Muscle layer of colon (tissue), 2 donors: ENCODE measurements at regions not wholly inside any gene's neighbourhood (a gene's known extent, or its start where the extent isn't known, plus 50 kb on each side); places are given as distances from the start of the nearest gene placed in this dataset.
"Not testable (repeated sequence)": the region's sequence is repeated elsewhere in the genome, so short reads cannot be mapped to it uniquely, and the experiment has no call there.

Experiments
- H3K27ac ChIP-seq: one replicate; pipeline ENCODE4 v1.7.0; 2013; ENCODE audit warnings: low read depth, mild to moderate bottlenecking, low read length, moderate library complexity
- H3K27me3 ChIP-seq, 2 donors: one replicate each; pipeline ENCODE4 v1.7.0; 2013; ENCODE audit warnings: low read length in 2 of 2, mild to moderate bottlenecking in 2 of 2; ENCODE audit not compliant: insufficient read depth in 2 of 2, control insufficient read depth in 1 of 2
- H3K36me3 ChIP-seq: one replicate; pipeline ENCODE4 v1.7.0; 2013; ENCODE audit warnings: mild to moderate bottlenecking, low read length; ENCODE audit not compliant: insufficient read depth
- H3K4me1 ChIP-seq: one replicate; pipeline ENCODE4 v1.7.0; 2013; ENCODE audit warnings: mild to moderate bottlenecking, low read length; ENCODE audit not compliant: insufficient read depth
- H3K4me3 ChIP-seq, 2 donors: one replicate each; pipeline ENCODE4 v1.7.0; 2013; ENCODE audit warnings: low read length in 2 of 2, low read depth in 1 of 2, mild to moderate bottlenecking in 1 of 2, moderate library complexity in 1 of 2
- H3K9ac ChIP-seq: one replicate; pipeline ENCODE4 v1.7.0; 2013; ENCODE audit warnings: low read length
- H3K9me3 ChIP-seq: one replicate; pipeline ENCODE4 v1.7.0; 2013; ENCODE audit warnings: mild to moderate bottlenecking, low read length
- donor health status: abdominal sarcoma.
- donor health status: Adenocarcinoma of cecum.

DNA sequence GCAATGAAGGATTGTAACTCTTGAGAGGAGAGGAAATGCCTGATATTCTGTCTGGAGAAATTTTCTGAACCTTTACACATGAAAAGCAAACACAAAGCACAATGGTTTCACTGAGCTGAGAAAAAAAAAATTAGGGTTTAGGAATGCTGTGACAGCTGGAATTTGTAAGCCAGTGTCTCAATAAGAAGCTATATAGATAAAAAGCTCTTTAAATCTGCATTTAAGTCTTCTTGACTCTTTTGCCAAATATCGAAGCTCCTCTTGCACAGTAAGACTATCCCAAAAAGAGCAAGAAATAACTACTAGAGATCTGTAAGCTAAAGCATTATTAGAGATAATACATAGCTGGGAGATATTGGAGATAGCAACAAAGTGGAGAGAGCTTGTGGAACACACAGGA, 1334.0 kb upstream of the CITED2 start:
- Histone ChIP-seq H3K36me3 (no peaks in the 10 kb centered on the region), H3K4me1 (no peaks in the 10 kb centered on the region), H3K9ac (no peak overlapping the region), H3K27me3 (no peaks in the 10 kb centered on the region), H3K27ac (no peak overlapping the region), H3K4me3 (no peak overlapping the region), H3K9me3 (no peaks in the 10 kb centered on the region)

DNA sequence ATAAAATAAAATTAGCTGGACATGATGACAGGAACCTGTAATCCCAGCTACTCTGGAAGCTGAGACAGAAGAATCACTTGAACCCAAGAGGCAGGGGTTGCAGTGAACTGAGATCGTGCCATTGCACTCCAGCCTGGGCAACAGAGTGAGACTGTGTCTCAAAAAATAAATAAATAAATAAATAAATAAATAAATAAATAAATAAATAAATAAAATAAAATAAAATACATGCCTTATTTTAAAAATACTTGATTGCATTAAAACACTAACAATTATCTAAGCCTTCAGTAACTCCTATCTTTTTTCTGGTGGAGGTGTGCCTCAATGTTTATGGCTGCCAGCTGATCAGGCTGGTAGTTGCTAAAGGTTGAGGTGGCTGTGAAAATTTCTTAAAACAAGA, 1329.6 kb upstream of the CITED2 start:
- H3K9me3 ChIP-seq, H3K4me3 ChIP-seq, H3K4me1 ChIP-seq, H3K9ac ChIP-seq, H3K27ac ChIP-seq, H3K36me3 ChIP-seq, H3K27me3 ChIP-seq: not testable (repeated sequence)

DNA sequence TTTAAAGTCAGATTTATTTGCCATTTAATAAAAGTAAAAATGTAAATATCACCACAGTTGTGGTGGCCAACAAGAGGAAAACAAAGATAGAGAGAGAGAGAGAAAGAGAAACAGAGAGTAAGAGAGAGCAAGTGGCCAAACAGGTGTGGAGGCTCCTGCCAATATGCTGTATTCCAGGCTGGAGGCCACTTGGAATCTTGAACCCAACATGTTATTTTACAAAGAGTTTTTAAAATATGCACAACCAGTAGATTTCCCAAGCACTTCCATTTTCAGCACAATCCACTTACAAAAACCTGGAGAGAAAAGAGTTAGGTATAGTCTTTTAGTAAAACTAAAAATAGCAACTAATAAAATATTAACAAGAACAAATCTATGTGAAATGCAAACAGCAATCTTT, 1323.1 kb upstream of the CITED2 start:
- Histone ChIP-seq H3K36me3 (no peaks in the 10 kb centered on the region), H3K9ac (no peak overlapping the region), H3K4me3 (no peak overlapping the region)

DNA sequence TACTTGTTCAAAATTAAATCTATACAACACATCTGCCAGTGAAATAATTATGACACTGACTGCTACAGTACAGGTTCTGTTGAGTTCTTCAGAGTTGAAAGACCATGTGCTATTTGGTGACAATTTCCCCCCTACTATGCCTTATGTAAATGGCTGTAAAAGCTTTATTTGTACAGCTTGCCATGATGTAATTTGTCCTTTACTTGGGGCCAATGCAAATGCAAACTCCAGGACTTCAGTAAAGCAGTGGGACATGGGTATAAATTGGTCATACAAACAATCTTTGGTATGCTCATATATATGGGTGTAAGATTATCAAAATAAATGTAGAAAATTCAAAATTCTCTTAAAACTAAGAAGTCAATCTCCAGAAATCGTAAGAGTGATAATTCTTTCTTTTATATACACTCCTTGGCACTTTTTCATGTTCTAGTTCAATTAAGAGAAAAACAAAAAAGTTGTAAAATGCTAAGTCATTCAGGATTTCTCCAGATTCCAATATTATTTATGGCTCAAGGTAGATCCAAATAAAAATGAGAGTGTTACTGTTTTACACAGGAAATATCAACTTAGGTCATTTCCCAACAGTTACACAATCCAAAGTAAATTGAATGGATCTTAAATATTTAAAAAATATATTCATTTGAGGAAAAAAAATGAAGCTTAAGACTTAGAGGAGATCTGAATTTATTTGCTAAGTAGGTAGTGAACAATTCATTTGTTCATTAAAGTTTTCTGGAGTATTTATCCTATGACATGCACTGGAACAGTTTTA, 1310.5 kb upstream of the CITED2 start:
- H3K4me1 ChIP-seq = no peaks in the 10 kb centered on the region
- H3K27ac ChIP-seq = no peak overlapping the region
- H3K36me3 ChIP-seq = no peaks in the 10 kb centered on the region
- H3K9me3 ChIP-seq = no peaks in the 10 kb centered on the region
- no peak overlapping the region for H3K9ac ChIP-seq
- H3K4me3 ChIP-seq = no peak overlapping the region
- no peaks in the 10 kb centered on the region for H3K27me3 ChIP-seq

More for the DNA sequence above, 1323.1 kb upstream of the CITED2 start:
- H3K27ac ChIP-seq = no peak overlapping the region
- peaks cover 4% of the 10 kb centered on the region for H3K4me1 ChIP-seq
- no peaks in the 10 kb centered on the region for H3K9me3 ChIP-seq
- H3K27me3 ChIP-seq = no peaks in the 10 kb centered on the region

DNA sequence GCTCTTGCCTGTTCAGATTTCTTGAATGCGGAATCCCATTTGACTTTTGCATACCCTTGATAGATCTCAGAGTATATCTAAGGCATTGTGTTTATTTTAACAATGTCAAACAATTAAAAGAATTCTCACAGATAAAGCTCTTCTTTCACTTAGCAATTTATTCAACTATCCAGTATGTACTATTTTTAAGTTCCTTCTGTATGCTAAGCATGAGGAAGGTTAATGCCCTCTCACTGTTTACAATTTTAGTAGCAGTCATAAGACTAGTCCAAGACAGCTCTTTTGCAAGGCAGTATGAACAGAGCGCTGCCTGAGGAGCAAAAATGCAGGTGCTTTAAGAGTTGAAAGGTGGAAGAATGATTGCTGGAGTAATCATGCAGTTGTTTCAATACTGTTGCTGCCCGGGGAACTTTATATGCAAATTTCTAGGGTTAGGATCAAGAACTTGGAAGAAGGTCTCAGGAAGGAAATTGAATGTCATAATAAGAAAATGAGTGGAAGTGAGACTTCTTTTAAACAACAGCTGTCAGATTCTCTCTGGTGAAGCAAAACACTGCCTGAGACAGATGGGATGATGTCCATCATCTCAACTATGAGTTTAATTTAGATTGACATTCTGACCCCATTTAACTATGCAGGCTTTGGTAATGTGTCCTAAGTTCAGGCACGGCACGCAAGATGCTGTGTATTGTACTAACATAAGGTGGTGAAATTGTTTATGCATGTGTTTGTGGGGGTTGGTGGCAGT, 1303.5 kb upstream of the CITED2 start:
- H3K4me1 ChIP-seq = peaks cover 9% of the 10 kb centered on the region
- H3K36me3 ChIP-seq = no peaks in the 10 kb centered on the region
- no peaks in the 10 kb centered on the region for H3K27me3 ChIP-seq
- no peak overlapping the region for H3K4me3 ChIP-seq
- H3K9ac ChIP-seq = no peak overlapping the region
- H3K27ac ChIP-seq = no peak overlapping the region
- no peaks in the 10 kb centered on the region for H3K9me3 ChIP-seq

DNA sequence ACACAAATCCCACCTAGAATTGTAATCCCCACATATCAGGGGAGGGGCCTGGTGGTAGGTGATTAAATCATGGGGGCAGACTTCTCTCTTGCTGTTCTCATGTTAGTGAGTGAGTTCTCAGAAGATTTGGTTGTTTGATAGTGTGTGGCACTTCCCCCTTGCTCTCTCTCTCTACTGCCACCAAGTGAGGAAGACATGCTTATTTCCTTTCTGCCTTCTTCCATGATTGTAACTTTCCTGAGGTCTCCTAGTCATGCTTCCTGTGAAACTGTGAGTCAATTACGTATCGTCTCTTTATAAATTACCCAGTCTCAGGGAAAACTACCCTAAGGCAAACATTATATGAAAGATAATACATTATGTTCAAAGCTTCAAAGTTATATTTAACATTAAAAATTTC, 1297.5 kb upstream of the CITED2 start:
- H3K4me3 ChIP-seq = no peak overlapping the region
- no peak overlapping the region for H3K27ac ChIP-seq
- no peaks in the 10 kb centered on the region for H3K9me3 ChIP-seq
- no peaks in the 10 kb centered on the region for H3K36me3 ChIP-seq
- H3K9ac ChIP-seq = no peak overlapping the region
- H3K27me3 ChIP-seq = no peaks in the 10 kb centered on the region
- no peaks in the 10 kb centered on the region for H3K4me1 ChIP-seq

DNA sequence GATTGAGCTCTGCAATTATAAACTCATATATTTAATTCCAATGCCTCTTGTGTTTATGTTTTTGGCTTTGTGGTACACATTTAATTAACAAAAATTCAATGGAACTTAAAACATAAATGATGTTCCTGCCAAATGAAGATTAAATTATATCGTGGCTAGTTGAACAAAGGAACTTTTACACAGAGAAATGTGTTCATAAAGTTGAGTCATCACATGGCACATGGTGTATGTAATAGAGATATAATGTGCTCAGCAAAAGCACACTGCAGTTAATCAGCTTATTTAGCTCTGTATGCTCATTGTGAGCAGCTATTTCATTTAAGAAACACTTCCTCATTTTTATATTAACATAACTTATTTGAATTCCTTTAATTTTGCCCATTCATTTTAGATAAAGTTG, 1295.6 kb upstream of the CITED2 start:
- Histone ChIP-seq H3K27ac (no peak overlapping the region), H3K27me3 (no peaks in the 10 kb centered on the region), H3K9ac (no peak overlapping the region), H3K36me3 (no peaks in the 10 kb centered on the region), H3K4me3 (no peak overlapping the region), H3K9me3 (no peaks in the 10 kb centered on the region), H3K4me1 (no peaks in the 10 kb centered on the region)

DNA sequence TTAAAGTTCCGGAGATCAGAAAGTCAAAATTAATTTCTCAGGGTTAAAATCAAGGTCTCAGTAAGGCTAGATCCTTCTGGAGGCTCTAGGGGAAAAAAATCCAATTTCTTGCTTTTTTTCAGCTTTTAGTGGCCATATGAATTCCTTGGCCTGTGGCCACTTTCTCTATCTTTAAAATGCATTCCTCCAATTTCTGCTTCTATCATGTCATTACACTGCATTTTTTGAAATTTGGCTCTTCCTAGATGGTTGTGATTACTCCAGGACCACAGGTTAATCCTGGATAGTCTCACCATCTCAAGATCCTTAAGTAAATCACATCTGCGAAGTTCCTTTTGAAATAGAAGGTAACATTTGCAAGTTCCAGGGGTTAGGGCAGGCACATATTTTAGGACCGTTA, 1294.9 kb upstream of the CITED2 start:
- Histone ChIP-seq H3K4me3 (no peak overlapping the region), H3K27ac (no peak overlapping the region), H3K9ac (no peak overlapping the region), H3K9me3 (no peaks in the 10 kb centered on the region), H3K27me3 (no peaks in the 10 kb centered on the region), H3K36me3 (no peaks in the 10 kb centered on the region), H3K4me1 (no peaks in the 10 kb centered on the region)

DNA sequence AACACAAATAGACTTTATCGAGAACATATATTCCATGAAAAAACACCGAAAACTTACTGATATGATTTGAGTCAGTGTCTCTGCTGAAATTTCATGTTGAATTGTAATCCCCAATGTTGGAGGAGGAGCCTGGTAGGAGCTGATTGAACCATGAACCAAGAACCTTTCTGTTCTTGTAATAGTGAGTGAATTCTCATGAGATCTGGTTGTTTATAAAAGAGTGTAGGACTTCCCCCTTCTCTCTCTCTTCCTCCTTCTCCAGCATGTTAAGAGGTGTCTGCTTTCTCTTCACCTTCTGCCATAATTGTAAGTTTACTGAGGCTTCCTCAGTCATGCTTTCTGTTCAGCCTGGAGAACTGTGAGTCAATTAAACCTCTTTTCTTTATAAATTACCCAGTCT, 1289.3 kb upstream of the CITED2 start:
- H3K27me3 ChIP-seq = no peaks in the 10 kb centered on the region
- no peak overlapping the region for H3K27ac ChIP-seq
- no peaks in the 10 kb centered on the region for H3K4me1 ChIP-seq
- H3K4me3 ChIP-seq = no peak overlapping the region
- H3K36me3 ChIP-seq = no peaks in the 10 kb centered on the region
- H3K9me3 ChIP-seq = no peaks in the 10 kb centered on the region
- H3K9ac ChIP-seq = no peak overlapping the region

DNA sequence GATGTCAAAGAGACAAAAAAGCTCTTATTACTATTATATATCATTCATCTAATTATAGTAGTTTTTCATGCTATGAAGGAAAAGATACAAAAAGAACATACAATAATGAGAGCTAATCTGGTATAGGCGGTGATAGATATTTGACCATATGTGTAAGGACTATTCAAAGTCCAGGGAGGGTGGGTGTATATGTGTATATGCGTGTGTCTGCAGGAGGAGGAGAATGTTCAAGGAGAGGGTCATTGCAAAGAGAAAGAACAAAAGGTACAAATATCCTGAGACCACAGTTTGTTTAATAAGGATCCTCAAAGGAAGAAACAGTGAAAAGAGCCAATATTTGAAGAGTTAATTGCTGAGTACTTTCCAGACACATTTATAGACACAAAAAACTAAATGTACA, 1288.6 kb upstream of the CITED2 start:
- no peaks in the 10 kb centered on the region for H3K9me3 ChIP-seq
- H3K9ac ChIP-seq = no peak overlapping the region
- H3K36me3 ChIP-seq = no peaks in the 10 kb centered on the region
- H3K4me1 ChIP-seq = no peaks in the 10 kb centered on the region
- no peaks in the 10 kb centered on the region for H3K27me3 ChIP-seq
- no peak overlapping the region for H3K4me3 ChIP-seq
- no peak overlapping the region for H3K27ac ChIP-seq

DNA sequence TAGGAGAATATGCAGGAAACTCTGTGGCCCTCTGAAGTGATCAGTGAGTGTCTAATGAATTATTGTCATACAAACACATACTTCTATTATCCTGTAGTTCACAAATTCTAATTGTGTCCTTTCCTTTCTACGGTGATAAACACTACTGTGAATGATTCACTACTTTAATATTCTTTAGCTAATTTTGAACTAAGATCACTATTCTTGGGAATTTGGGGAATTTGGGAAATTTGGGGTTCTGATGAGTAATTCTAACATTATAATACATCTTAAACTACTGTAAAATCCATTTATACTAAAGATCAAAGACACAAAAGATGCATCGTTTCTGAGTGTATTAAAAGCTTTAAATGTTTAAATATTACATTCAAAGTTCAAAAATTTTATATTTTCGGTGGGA, 1287.2 kb upstream of the CITED2 start:
- H3K4me1 ChIP-seq = no peaks in the 10 kb centered on the region

DNA sequence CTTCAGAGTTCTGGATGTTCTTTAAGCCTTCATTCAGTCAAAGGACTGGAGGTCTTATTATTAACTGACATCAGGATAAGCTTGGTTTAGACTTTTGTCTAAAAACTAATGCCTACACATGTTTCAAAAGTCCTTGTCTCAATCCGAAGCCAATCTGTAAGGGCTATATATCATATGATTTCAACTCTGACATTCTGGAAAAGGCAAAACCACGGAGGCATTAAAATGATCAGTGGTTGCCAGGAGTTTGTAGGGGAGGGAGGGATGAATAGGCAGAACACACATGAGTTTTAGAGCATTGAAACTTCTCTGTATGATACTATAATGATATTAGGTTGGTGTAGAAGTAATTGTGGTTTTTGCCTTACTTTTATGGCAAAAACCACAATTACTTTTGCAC, 1285.8 kb upstream of the CITED2 start:
- Histone ChIP-seq H3K9me3 (no peaks in the 10 kb centered on the region), H3K27ac (no peak overlapping the region), H3K4me3 (no peak overlapping the region), H3K4me1 (no peaks in the 10 kb centered on the region), H3K9ac (no peak overlapping the region), H3K36me3 (no peaks in the 10 kb centered on the region), H3K27me3 (no peaks in the 10 kb centered on the region)

More for the DNA sequence above, 1287.2 kb upstream of the CITED2 start:
- Histone ChIP-seq H3K27ac (no peak overlapping the region), H3K4me3 (no peak overlapping the region), H3K9ac (no peak overlapping the region), H3K27me3 (no peaks in the 10 kb centered on the region), H3K36me3 (no peaks in the 10 kb centered on the region), H3K9me3 (no peaks in the 10 kb centered on the region)
